Astrocyte of the cerebellum (primary cell): ENCODE measurements at regions not wholly inside any gene's neighbourhood (a gene's known extent, or its start where the extent isn't known, plus 50 kb on each side); places are given as distances from the start of the nearest gene placed in this dataset.

Source experiments
- DNase-seq: peaks from one replicate; pipeline ENCODE4 v3.0.0-alpha.2; 2011; ENCODE audit warnings: low read depth
- H3K4me3 ChIP-seq: 2 replicates; pipeline ENCODE4 v1.5.1; 2011; ENCODE audit warnings: mild to moderate bottlenecking, low read depth, low read length, moderate library complexity
- CTCF ChIP-seq: IDR thresholded peaks from 2 replicates; pipeline ENCODE4 v1.5.1; 2012; ENCODE audit warnings: low read length, low read depth, moderate library complexity, mild to moderate bottlenecking; ENCODE audit errors: missing control alignments
- in situ Hi-C: cut with HindIII; loops from 2 replicates; pipeline ENCODE4 v1.10.0; 2017; ENCODE audit warnings: low sequenced_read_pairs

- DNase-seq, result no peak
- no peak overlapping the region for H3K4me3 ChIP-seq
- in situ Hi-C loops, result no loop called here
- TF ChIP-seq CTCF, result no peak
These were observed 86.3 kb upstream of the BMP2K start for GRCh38 chr4:78689700-78690323.

GRCh38 chr4:78691334-78691754, 84.8 kb upstream of the BMP2K start:
- in situ Hi-C loops, result no loop called here
- H3K4me3 ChIP-seq, result no peak overlapping the region
- no peak for TF ChIP-seq CTCF
- DNase-seq, result no peak

GRCh38 chr4:78691971-78692821, 84.0 kb upstream of the BMP2K start:
- TF ChIP-seq CTCF, result no peak
- no peak for DNase-seq
- H3K4me3 ChIP-seq, result no peak overlapping the region
- in situ Hi-C loops, result no loop called here

GRCh38 chr4:78692822-78693170, 83.4 kb upstream of the BMP2K start:
- no peak for TF ChIP-seq CTCF
- no peak for DNase-seq
- no peak overlapping the region for H3K4me3 ChIP-seq
- in situ Hi-C loops, result no loop called here

- no peak for DNase-seq
- no peak overlapping the region for H3K4me3 ChIP-seq
- no peak for TF ChIP-seq CTCF
- in situ Hi-C loops, result no loop called here
These were observed 82.2 kb upstream of the BMP2K start for GRCh38 chr4:78693777-78694456.

- in situ Hi-C loops, result no loop called here
- no peak overlapping the region for H3K4me3 ChIP-seq
These were observed 81.7 kb upstream of the BMP2K start for GRCh38 chr4:78694457-78694787.

More at GRCh38 chr4:78694457-78694787, 81.7 kb upstream of the BMP2K start:
- TF ChIP-seq CTCF, result no peak
- DNase-seq, result no peak
